CD4-positive, alpha-beta memory T cell (primary cell): ENCODE measurements at regions not wholly inside any gene's neighbourhood (a gene's known extent, or its start where the extent isn't known, plus 50 kb on each side); places are given as distances from the start of the nearest gene placed in this dataset.

Source experiments
- CTCF ChIA-PET: fragments of 350-600 bp; sonication (Branson Sonifier 250); formaldehyde crosslinking; loops from one replicate; lab custom pipeline; 2021; ENCODE audit warnings: inconsistent platforms; ENCODE audit not compliant: partially characterized antibody; lab: Charles Lee
- POLR2A ChIA-PET: fragments of 350-600 bp; sonication (Branson Sonifier 250); formaldehyde crosslinking; loops from one replicate; lab custom pipeline; 2021; ENCODE audit not compliant: partially characterized antibody; lab: Charles Lee
- DNase-seq, 5 donors: peaks; one replicate each; pipeline versions ENCODE4 v3.0.0 to v3.0.0-alpha.2; 2020 to 2022; ENCODE audit warnings: mixed read lengths in 1 of 5
- H3K27ac ChIP-seq: one replicate; pipeline ENCODE4 v1.7.0; 2013; ENCODE audit warnings: low read depth, low read length
- H3K27me3 ChIP-seq: 2 replicates; pipeline ENCODE4 v1.7.0; 2013; ENCODE audit warnings: mild to moderate bottlenecking, low read length, moderate library complexity; ENCODE audit not compliant: insufficient read depth
- H3K36me3 ChIP-seq: 2 replicates; pipeline ENCODE4 v1.7.0; 2013; ENCODE audit warnings: mild to moderate bottlenecking, low read length, moderate library complexity; ENCODE audit not compliant: insufficient read depth
- H3K4me1 ChIP-seq: 2 replicates; pipeline ENCODE4 v1.7.0; 2013; ENCODE audit warnings: mild to moderate bottlenecking, low read length, moderate library complexity; ENCODE audit not compliant: insufficient read depth
- H3K4me3 ChIP-seq, 2 donors: one replicate each; pipeline ENCODE4 v1.7.0; 2013; ENCODE audit warnings: low read length in 2 of 2, mild to moderate bottlenecking in 1 of 2
- H3K9me3 ChIP-seq, 2 donors: one replicate each; pipeline ENCODE4 v1.7.0; 2013; ENCODE audit warnings: low read length in 2 of 2, control low read depth in 1 of 2; ENCODE audit not compliant: control insufficient read depth in 1 of 2
- H3K27ac Mint-ChIP-seq, 7 donors: one replicate each; pipeline ENCODE4 v1.8.0; 2020 to 2021; ENCODE audit warnings: mixed read lengths in 7 of 7, mild to moderate bottlenecking in 6 of 7, inconsistent platforms in 3 of 7, moderate library complexity in 3 of 7
- H3K27me3 Mint-ChIP-seq, 2 donors: one replicate each; pipeline ENCODE4 v1.8.0; 2020 to 2021; ENCODE audit warnings: mixed read lengths in 2 of 2
- H3K36me3 Mint-ChIP-seq, 2 donors: one replicate each; pipeline ENCODE4 v1.8.0; 2020 to 2021; ENCODE audit warnings: mixed read lengths in 2 of 2, inconsistent platforms in 1 of 2, mild to moderate bottlenecking in 1 of 2
- H3K4me1 Mint-ChIP-seq, 4 donors: one replicate each; pipeline ENCODE4 v1.8.0; 2020 to 2021; ENCODE audit warnings: mixed read lengths in 4 of 4, mild to moderate bottlenecking in 1 of 4
- H3K4me3 Mint-ChIP-seq, 8 donors: one replicate each; pipeline ENCODE4 v1.8.0; 2020 to 2021; ENCODE audit warnings: mixed read lengths in 8 of 8, mild to moderate bottlenecking in 7 of 8, moderate library complexity in 6 of 8, inconsistent platforms in 3 of 8
- H3K9me3 Mint-ChIP-seq, 8 donors: one replicate each; pipeline ENCODE4 v1.8.0; 2020 to 2021; ENCODE audit warnings: mixed read lengths in 8 of 8, mild to moderate bottlenecking in 5 of 8, inconsistent platforms in 3 of 8, moderate library complexity in 1 of 8
- intact Hi-C: fragments of 100-400 bp; cut with micrococcal nuclease; formaldehyde crosslinking; loops from one replicate; pipeline ENCODE4 v1.15.1; 2023

DNA sequence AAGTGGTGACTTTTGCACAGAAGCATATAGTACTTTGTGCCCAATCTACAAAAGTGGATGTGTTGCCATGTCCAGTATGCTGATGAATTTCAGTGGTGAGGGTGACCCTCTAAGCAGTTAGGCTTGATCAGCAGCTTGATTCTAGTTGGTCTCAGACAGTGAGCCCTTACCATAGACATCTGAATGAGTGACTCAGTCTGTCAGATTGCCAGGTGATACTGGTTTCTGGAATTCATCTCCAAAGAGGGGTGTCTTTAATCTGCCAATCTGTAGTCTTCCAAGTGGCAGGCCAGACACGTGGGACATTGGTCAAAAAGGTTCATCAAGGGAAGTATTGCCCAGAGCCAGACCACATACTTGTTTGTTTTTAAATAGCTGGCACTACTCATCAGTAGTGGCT lies 187.4 kb upstream of the SLC16A7 start:
- intact Hi-C loops: no loop called here
- H3K4me1 Mint-ChIP-seq: peaks cover 0 to 4% (median 2%) of the 10 kb centered on the region in 4 donors
- H3K4me3 ChIP-seq: no peak overlapping the region
- H3K4me1 ChIP-seq: no peaks in the 10 kb centered on the region
- H3K9me3 Mint-ChIP-seq: no peaks in the 10 kb centered on the region
- no peak for DNase-seq
- H3K27ac Mint-ChIP-seq: no peak overlapping the region
- POLR2A ChIA-PET: no interaction called here
- no peaks in the 10 kb centered on the region for H3K27me3 ChIP-seq
- H3K27ac ChIP-seq: no peak overlapping the region
- H3K4me3 Mint-ChIP-seq: no peak overlapping the region
- H3K36me3 ChIP-seq: no peaks in the 10 kb centered on the region
- peaks cover 0 to 3% of the 10 kb centered on the region in 2 donors for H3K27me3 Mint-ChIP-seq
- CTCF ChIA-PET: no interaction called here
- H3K9me3 ChIP-seq: no peaks in the 10 kb centered on the region
- H3K36me3 Mint-ChIP-seq: no peaks in the 10 kb centered on the region

DNA sequence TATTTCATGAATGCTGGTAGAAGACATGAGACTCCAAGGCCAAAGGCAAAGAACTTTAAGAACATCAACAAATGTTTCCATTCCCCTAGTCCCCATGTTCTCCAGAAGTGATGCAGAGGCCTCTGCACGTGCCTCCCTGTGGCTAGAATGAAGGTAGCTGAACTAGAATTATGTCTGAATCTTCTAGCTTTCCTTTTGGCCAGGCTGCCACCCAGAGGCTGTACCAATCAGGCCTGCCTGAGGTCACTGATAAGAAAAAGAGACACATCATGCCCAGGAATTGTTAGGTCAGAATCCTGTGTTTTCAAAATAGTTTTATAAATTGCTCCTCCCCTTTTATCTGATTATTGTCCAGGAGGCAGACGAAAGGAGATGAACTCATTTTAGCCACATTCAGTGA lies 188.0 kb upstream of the SLC16A7 start:
- H3K9me3 Mint-ChIP-seq: no peaks in the 10 kb centered on the region
- CTCF ChIA-PET: interaction anchor here (1.6 kb wide), 1 partner anchor 10 kb away, joined by 3 read pairs; no protein-coding TSS in a partner anchor
- intact Hi-C loops: no loop called here
- no peaks in the 10 kb centered on the region for H3K36me3 Mint-ChIP-seq
- H3K27me3 Mint-ChIP-seq: peaks cover 1 to 3% of the 10 kb centered on the region in 2 donors
- POLR2A ChIA-PET: no interaction called here
- no peaks in the 10 kb centered on the region for H3K27me3 ChIP-seq
- H3K4me1 Mint-ChIP-seq: peaks cover 0 to 4% (median 3%) of the 10 kb centered on the region in 4 donors
- no peaks in the 10 kb centered on the region for H3K9me3 ChIP-seq
- no peaks in the 10 kb centered on the region for H3K36me3 ChIP-seq
- no peak overlapping the region for H3K27ac ChIP-seq
- H3K4me1 ChIP-seq: no peaks in the 10 kb centered on the region
- no peak for DNase-seq
- H3K27ac Mint-ChIP-seq: no peak overlapping the region
- no peak overlapping the region for H3K4me3 Mint-ChIP-seq
- no peak overlapping the region for H3K4me3 ChIP-seq

DNA sequence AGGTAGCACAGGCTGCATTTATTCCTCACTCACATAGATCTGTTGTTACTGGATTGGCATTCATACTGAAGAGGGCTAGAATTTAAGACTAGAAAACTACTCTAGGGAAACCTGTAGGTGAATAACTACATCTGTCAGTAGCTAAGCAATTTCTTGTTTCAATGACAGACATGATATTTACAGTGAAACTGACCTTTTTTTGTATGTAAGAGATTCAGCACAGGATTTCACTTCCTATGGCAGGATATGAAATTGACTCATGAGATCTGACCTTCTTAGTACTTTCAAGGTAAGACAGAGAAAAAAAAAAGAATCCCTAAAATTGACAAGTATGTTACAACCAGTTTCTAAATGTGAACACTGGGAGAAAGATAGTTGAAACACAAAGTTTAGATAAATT lies 189.8 kb upstream of the SLC16A7 start:
- H3K27ac ChIP-seq: no peak overlapping the region
- ChIA-PET CTCF (interaction anchor here (0.9 to 2.0 kb wide), 3 partner anchors 402 to 430 kb away, joined by 3 to 13 read pairs (median 10); no protein-coding TSS in a partner anchor), POLR2A (no interaction called here)
- Mint-ChIP-seq H3K9me3 (no peaks in the 10 kb centered on the region), H3K27ac (no peak overlapping the region), H3K4me3 (no peak overlapping the region), H3K27me3 (peaks cover 1% of the 10 kb centered on the region in 2 donors), H3K36me3 (no peaks in the 10 kb centered on the region), H3K4me1 (peaks cover 0 to 4% (median 3%) of the 10 kb centered on the region in 4 donors)
- H3K9me3 ChIP-seq: no peaks in the 10 kb centered on the region
- no peak for DNase-seq
- intact Hi-C loops: no loop called here
- H3K4me3 ChIP-seq: no peak overlapping the region
- H3K36me3 ChIP-seq: no peaks in the 10 kb centered on the region
- H3K4me1 ChIP-seq: no peaks in the 10 kb centered on the region
- no peaks in the 10 kb centered on the region for H3K27me3 ChIP-seq

- Mint-ChIP-seq H3K4me3 (no peak overlapping the region), H3K27ac (no peak overlapping the region), H3K36me3 (no peaks in the 10 kb centered on the region), H3K9me3 (peaks cover 0 to 5% (median 0%) of the 10 kb centered on the region in 8 donors), H3K27me3 (peaks cover 1% of the 10 kb centered on the region in 2 donors), H3K4me1 (peaks cover 0 to 4% (median 3%) of the 10 kb centered on the region in 4 donors)
- DNase-seq: no peak
- Histone ChIP-seq H3K36me3 (no peaks in the 10 kb centered on the region), H3K27me3 (no peaks in the 10 kb centered on the region), H3K27ac (no peak overlapping the region), H3K9me3 (no peaks in the 10 kb centered on the region), H3K4me3 (no peak overlapping the region), H3K4me1 (no peaks in the 10 kb centered on the region)
- POLR2A ChIA-PET: no interaction called here
- CTCF ChIA-PET: interaction anchor here (0.8 to 2.5 kb wide), 14 partner anchors 9 to 431 kb away, joined by 3 to 25 read pairs (median 4); partner anchors contain the start of gene SLC16A7
- intact Hi-C loops: no loop called here
Measured at GRCh38 chr12:59404109-59404650, 191.6 kb upstream of the SLC16A7 start.

DNA sequence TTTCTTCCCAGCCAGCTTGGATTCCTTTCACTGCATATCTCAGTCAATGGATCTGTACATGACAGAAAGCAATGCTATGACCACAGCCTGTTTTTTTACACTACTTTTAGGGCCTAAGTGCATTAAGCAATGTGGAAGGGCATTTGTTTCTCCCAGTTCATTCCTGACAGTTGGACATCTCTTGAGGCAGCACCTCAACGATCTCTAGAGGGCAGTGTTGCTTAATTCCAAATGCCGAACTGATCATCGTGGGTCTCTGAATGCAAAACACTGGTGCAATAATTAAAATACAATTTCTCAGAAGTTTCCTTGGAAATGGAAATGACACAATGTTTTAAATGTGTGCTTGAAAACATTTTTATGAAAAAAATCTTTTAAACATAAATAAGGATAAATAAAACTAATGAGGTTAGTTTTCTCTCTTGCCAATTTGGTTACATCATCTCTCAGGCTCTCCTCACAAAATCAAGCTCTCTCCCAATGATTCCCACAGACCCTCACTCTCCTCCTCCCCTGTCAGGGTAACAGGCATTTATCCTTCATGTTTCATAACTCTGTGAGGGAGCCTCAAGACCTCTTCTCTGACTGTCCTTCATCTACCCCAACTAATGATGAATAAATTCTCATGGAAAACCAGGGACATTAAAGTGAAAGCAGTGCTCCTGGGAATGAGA lies 192.4 kb upstream of the SLC16A7 start:
- Histone ChIP-seq H3K4me3 (no peak overlapping the region), H3K36me3 (no peaks in the 10 kb centered on the region), H3K9me3 (no peaks in the 10 kb centered on the region), H3K27ac (no peak overlapping the region), H3K27me3 (no peaks in the 10 kb centered on the region), H3K4me1 (no peaks in the 10 kb centered on the region)
- peaks cover 0 to 4% (median 3%) of the 10 kb centered on the region in 4 donors for H3K4me1 Mint-ChIP-seq
- H3K27ac Mint-ChIP-seq: no peak overlapping the region
- H3K9me3 Mint-ChIP-seq: peaks cover 0 to 5% (median 0%) of the 10 kb centered on the region in 8 donors
- H3K27me3 Mint-ChIP-seq: peaks cover 1% of the 10 kb centered on the region in 2 donors
- peak overlapping the region in 1 of 8 donors; percentile 47 for H3K4me3 Mint-ChIP-seq
- H3K36me3 Mint-ChIP-seq: no peaks in the 10 kb centered on the region
- intact Hi-C loops: loop anchor here (1.0 kb wide), 2 partner anchors 405 to 432 kb away; no protein-coding TSS in a partner anchor
- CTCF ChIA-PET: interaction anchor here (0.8 to 2.5 kb wide), 14 partner anchors 8 to 432 kb away, joined by 3 to 25 read pairs (median 4); partner anchors contain the start of gene SLC16A7
- DNase-seq: peak in 4 of 5 donors; percentile 27 to 45 (median 37)
- POLR2A ChIA-PET: no interaction called here

GRCh38 chr12:59401862-59402261 lies 194.0 kb upstream of the SLC16A7 start:
- Histone ChIP-seq H3K27me3 (no peaks in the 10 kb centered on the region), H3K4me1 (no peaks in the 10 kb centered on the region), H3K4me3 (no peak overlapping the region), H3K36me3 (no peaks in the 10 kb centered on the region), H3K27ac (no peak overlapping the region), H3K9me3 (no peaks in the 10 kb centered on the region)
- Mint-ChIP-seq H3K9me3 (peaks cover 0 to 5% (median 0%) of the 10 kb centered on the region in 8 donors), H3K36me3 (no peaks in the 10 kb centered on the region), H3K27ac (no peak overlapping the region), H3K27me3 (peaks cover 1% of the 10 kb centered on the region in 2 donors), H3K4me3 (no peak overlapping the region), H3K4me1 (peaks cover 0 to 4% (median 3%) of the 10 kb centered on the region in 4 donors)
- intact Hi-C loops: no loop called here
- ChIA-PET POLR2A (no interaction called here), CTCF (interaction anchor here (1.5 to 2.5 kb wide), 2 partner anchors 406 to 433 kb away, joined by 4 to 25 read pairs; no protein-coding TSS in a partner anchor)
- DNase-seq: no peak

GRCh38 chr12:59398164-59398563 lies 197.7 kb upstream of the SLC16A7 start:
- peaks cover 0 to 5% (median 0%) of the 10 kb centered on the region in 8 donors for H3K9me3 Mint-ChIP-seq
- H3K9me3 ChIP-seq: no peaks in the 10 kb centered on the region
- intact Hi-C loops: no loop called here
- ChIA-PET CTCF (interaction anchor here (0.8 to 2.1 kb wide), 4 partner anchors 409 to 439 kb away, joined by 3 to 6 read pairs (median 4); no protein-coding TSS in a partner anchor), POLR2A (no interaction called here)
- no peak overlapping the region for H3K4me3 ChIP-seq
- no peak overlapping the region for H3K27ac ChIP-seq
- H3K36me3 ChIP-seq: no peaks in the 10 kb centered on the region
- H3K4me1 Mint-ChIP-seq: peaks cover 0 to under 1% (median 0%) of the 10 kb centered on the region in 4 donors
- no peak for DNase-seq
- H3K4me1 ChIP-seq: no peaks in the 10 kb centered on the region
- no peak overlapping the region for H3K27ac Mint-ChIP-seq
- no peak overlapping the region for H3K4me3 Mint-ChIP-seq
- no peaks in the 10 kb centered on the region for H3K36me3 Mint-ChIP-seq
- peaks cover 0 to under 1% of the 10 kb centered on the region in 2 donors for H3K27me3 Mint-ChIP-seq
- H3K27me3 ChIP-seq: no peaks in the 10 kb centered on the region
